H9 (cell line): ENCODE measurements at regions not wholly inside any gene's neighbourhood (a gene's known extent, or its start where the extent isn't known, plus 50 kb on each side); places are given as distances from the start of the nearest gene placed in this dataset.

Experiments
- DNase-seq: peaks from one replicate; pipeline ENCODE4 v3.0.0-alpha.2; 2017
- H2AFZ ChIP-seq: one replicate; pipeline ENCODE4 v1.6.1; 2013; ENCODE audit warnings: mild to moderate bottlenecking, low read length, control low read depth, moderate library complexity
- H2AK5ac ChIP-seq: 2 replicates; pipeline ENCODE4 v1.6.1; 2013; ENCODE audit warnings: low read length, control low read depth, mixed read lengths; ENCODE audit not compliant: insufficient read length
- H2BK120ac ChIP-seq: one replicate; pipeline ENCODE4 v1.6.1; 2013; ENCODE audit warnings: low read depth, mild to moderate bottlenecking, low read length, control low read depth, inconsistent platforms; ENCODE audit not compliant: poor library complexity, severe bottlenecking
- H2BK12ac ChIP-seq: 2 replicates; pipeline ENCODE4 v1.6.1; 2013; ENCODE audit warnings: low read length, control low read depth, mixed read lengths, low read depth; ENCODE audit not compliant: insufficient read length
- H2BK15ac ChIP-seq: 2 replicates; pipeline ENCODE4 v1.6.1; 2013; ENCODE audit warnings: low read depth, low read length, control low read depth
- H2BK20ac ChIP-seq: one replicate; pipeline ENCODE4 v1.6.1; 2013; ENCODE audit warnings: low read depth, mild to moderate bottlenecking, low read length, control low read depth, inconsistent platforms; ENCODE audit not compliant: poor library complexity, severe bottlenecking
- H2BK5ac ChIP-seq: 2 replicates; pipeline ENCODE4 v1.6.1; 2013; ENCODE audit warnings: low read length, control low read depth, mixed read lengths; ENCODE audit not compliant: insufficient read length
- H3K14ac ChIP-seq: 2 replicates; pipeline ENCODE4 v1.6.1; 2013; ENCODE audit warnings: low read length, control low read depth; ENCODE audit not compliant: insufficient read depth
- H3K18ac ChIP-seq: 2 replicates; pipeline ENCODE4 v1.6.1; 2013; ENCODE audit warnings: low read depth, mild to moderate bottlenecking, mixed read lengths, low read length, control low read depth; ENCODE audit not compliant: insufficient read length
- H3K23ac ChIP-seq: 2 replicates; pipeline ENCODE4 v1.6.1; 2013; ENCODE audit warnings: low read length, control low read depth, mixed read lengths, low read depth; ENCODE audit not compliant: insufficient read length
- H3K23me2 ChIP-seq: 2 replicates; pipeline ENCODE4 v1.6.1; 2013; ENCODE audit warnings: low read depth, mild to moderate bottlenecking, mixed read lengths, low read length, control low read depth; ENCODE audit not compliant: insufficient read length, poor library complexity, severe bottlenecking
- H3K27ac ChIP-seq: 2 replicates; pipeline ENCODE4 v1.5.1; 2013; ENCODE audit warnings: low read length, control low read depth, mixed read lengths, low read depth; ENCODE audit not compliant: insufficient read length
- H3K27me3 ChIP-seq: 2 replicates; pipeline ENCODE4 v1.6.1; 2013; ENCODE audit warnings: low read length, control low read depth, inconsistent platforms; ENCODE audit not compliant: insufficient read depth
- H3K4ac ChIP-seq: 2 replicates; pipeline ENCODE4 v1.6.1; 2013; ENCODE audit warnings: low read depth, mild to moderate bottlenecking, control low read depth, inconsistent platforms, low read length, moderate library complexity
- H3K4me1 ChIP-seq: 2 replicates; pipeline ENCODE4 v1.6.1; 2013; ENCODE audit warnings: low read length, control low read depth, inconsistent platforms; ENCODE audit not compliant: insufficient read depth
- H3K4me2 ChIP-seq: 2 replicates; pipeline ENCODE4 v1.6.1; 2013; ENCODE audit warnings: low read length, control low read depth, mixed read lengths; ENCODE audit not compliant: insufficient read length, insufficient read depth
- H3K56ac ChIP-seq: 2 replicates; pipeline ENCODE4 v1.6.1; 2013; ENCODE audit warnings: low read depth, mild to moderate bottlenecking, mixed read lengths, low read length, control low read depth; ENCODE audit not compliant: insufficient read length
- H3K79me1 ChIP-seq: 2 replicates; pipeline ENCODE4 v1.6.1; 2013; ENCODE audit warnings: low read depth, mild to moderate bottlenecking, moderate library complexity, low read length, control low read depth, inconsistent platforms; ENCODE audit not compliant: insufficient read depth, poor library complexity, severe bottlenecking
- H3K79me2 ChIP-seq: 2 replicates; pipeline ENCODE4 v1.6.1; 2013; ENCODE audit warnings: low read length, control low read depth, inconsistent platforms; ENCODE audit not compliant: insufficient read depth
- H3K9ac ChIP-seq: 2 replicates; pipeline ENCODE4 v1.6.1; 2013; ENCODE audit warnings: low read length, control low read depth, mixed read lengths; ENCODE audit not compliant: insufficient read length; ENCODE audit errors: extremely low read depth
- H3K9me3 ChIP-seq: one replicate; pipeline ENCODE4 v1.6.1; 2013; ENCODE audit warnings: low read depth, low read length, inconsistent platforms; ENCODE audit not compliant: control insufficient read depth
- H3T11ph ChIP-seq: one replicate; pipeline ENCODE4 v1.6.1; 2013; ENCODE audit warnings: mild to moderate bottlenecking, low read length, control low read depth, inconsistent platforms
- H4K20me1 ChIP-seq: one replicate; pipeline ENCODE4 v1.6.1; 2013; ENCODE audit not compliant: control insufficient read depth, insufficient read length, insufficient read depth
- H4K5ac ChIP-seq: 2 replicates; pipeline ENCODE4 v1.6.1; 2013; ENCODE audit warnings: low read depth, mild to moderate bottlenecking, mixed read lengths, low read length, control low read depth; ENCODE audit not compliant: insufficient read length
- H4K8ac ChIP-seq: replicated peaks from 2 replicates; pipeline ENCODE4 v1.6.1; 2013; ENCODE audit warnings: low read length, control low read depth, mixed read lengths, low read depth; ENCODE audit not compliant: insufficient read length
- H4K91ac ChIP-seq: 2 replicates; pipeline ENCODE4 v1.6.1; 2013; ENCODE audit warnings: low read depth, mild to moderate bottlenecking, moderate library complexity, mixed read lengths, low read length, control low read depth; ENCODE audit not compliant: insufficient read length
- H3K27ac Mint-ChIP-seq, 3 experiments: 2 replicates in 2 of 3; 3 replicates in 1 of 3; pipeline ENCODE4 v1.8.0; 2020 to 2021; ENCODE audit warnings: mixed read lengths in 3 of 3, mild to moderate bottlenecking in 1 of 3, moderate library complexity in 1 of 3
- H3K27me3 Mint-ChIP-seq: 2 replicates; pipeline ENCODE4 v1.8.0; 2021; ENCODE audit warnings: low read depth, mild to moderate bottlenecking, moderate library complexity, mixed read lengths
- H3K36me3 Mint-ChIP-seq, 3 experiments: 2 replicates in 2 of 3; 3 replicates in 1 of 3; pipeline ENCODE4 v1.8.0; 2020 to 2021; ENCODE audit warnings: low read depth in 3 of 3, mixed read lengths in 3 of 3; ENCODE audit not compliant: insufficient read depth in 1 of 3
- H3K4me1 Mint-ChIP-seq, 2 experiments: 2 replicates each; pipeline ENCODE4 v1.8.0; 2020; ENCODE audit warnings: mixed read lengths in 2 of 2
- H3K4me3 Mint-ChIP-seq, 2 experiments: 2 replicates in 1 of 2; 3 replicates in 1 of 2; pipeline ENCODE4 v1.8.0; 2020 to 2021; ENCODE audit warnings: mild to moderate bottlenecking in 2 of 2, mixed read lengths in 2 of 2, moderate library complexity in 1 of 2
- H3K9me3 Mint-ChIP-seq, 2 experiments: 2 replicates in 1 of 2; 3 replicates in 1 of 2; pipeline ENCODE4 v1.8.0; 2020; ENCODE audit warnings: mild to moderate bottlenecking in 2 of 2, mixed read lengths in 2 of 2, moderate library complexity in 1 of 2
- WGBS: extraction: QIAGEN DNeasy Blood & Tissue Kit; methylation state at CpG from one replicate; pipeline ENCODE4 v1.1.7; 2013; ENCODE audit warnings: missing lambda C conversion rate, low lambda C conversion rate, mixed read lengths; ENCODE audit not compliant: insufficient read length; ENCODE audit errors: extremely low coverage; 5-methylcytosine and 5-hydroxymethylcytosine counted together
- TF ChIP-seq, protein P1 (sequence below): fragments of 200-600 bp; sonication (generic); conservative IDR thresholded peaks from 3 replicates; pipeline ENCODE4 v1.8.0; 2021; ENCODE audit warnings: antibody characterized with exemption, mild to moderate bottlenecking

DNA sequence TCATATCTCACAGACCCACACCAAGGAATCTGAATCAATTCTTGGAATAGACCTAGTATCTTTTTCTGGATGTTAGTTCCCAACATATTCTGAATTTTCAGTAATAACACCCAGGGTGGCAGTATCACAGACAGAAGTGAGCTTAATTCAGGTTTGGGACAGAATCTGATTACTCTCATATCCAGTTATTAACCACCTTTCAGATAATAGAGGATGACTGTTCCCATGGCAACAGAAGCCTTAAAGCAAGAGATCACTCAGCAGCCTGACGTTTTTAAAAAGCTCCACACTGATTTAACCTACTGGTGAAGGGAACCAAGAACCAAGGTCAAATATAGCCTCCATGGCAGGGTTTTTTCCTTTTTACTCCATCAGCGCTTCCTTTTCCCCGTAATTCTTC lies 68.4 kb downstream of the ACTBL2 start:
- no peak overlapping the region for H3K14ac ChIP-seq
- H3K79me2 ChIP-seq: no peaks in the 10 kb centered on the region
- no peak overlapping the region for H4K5ac ChIP-seq
- H2AK5ac ChIP-seq: no peak overlapping the region
- no peak for DNase-seq
- H2BK20ac ChIP-seq: no peak overlapping the region
- peaks cover 0 to 9% of the 10 kb centered on the region in 2 experiments; a peak in 2 of 4 replicates for H3K4me1 Mint-ChIP-seq
- H2BK12ac ChIP-seq: no peak overlapping the region
- no peak overlapping the region for H3K4ac ChIP-seq
- no peaks in the 10 kb centered on the region for H3K27me3 Mint-ChIP-seq
- no peak overlapping the region for H2AFZ ChIP-seq
- no peaks in the 10 kb centered on the region for H3K9me3 ChIP-seq
- no peak overlapping the region for H3K4me3 Mint-ChIP-seq
- TF ChIP-seq, protein P1, sequence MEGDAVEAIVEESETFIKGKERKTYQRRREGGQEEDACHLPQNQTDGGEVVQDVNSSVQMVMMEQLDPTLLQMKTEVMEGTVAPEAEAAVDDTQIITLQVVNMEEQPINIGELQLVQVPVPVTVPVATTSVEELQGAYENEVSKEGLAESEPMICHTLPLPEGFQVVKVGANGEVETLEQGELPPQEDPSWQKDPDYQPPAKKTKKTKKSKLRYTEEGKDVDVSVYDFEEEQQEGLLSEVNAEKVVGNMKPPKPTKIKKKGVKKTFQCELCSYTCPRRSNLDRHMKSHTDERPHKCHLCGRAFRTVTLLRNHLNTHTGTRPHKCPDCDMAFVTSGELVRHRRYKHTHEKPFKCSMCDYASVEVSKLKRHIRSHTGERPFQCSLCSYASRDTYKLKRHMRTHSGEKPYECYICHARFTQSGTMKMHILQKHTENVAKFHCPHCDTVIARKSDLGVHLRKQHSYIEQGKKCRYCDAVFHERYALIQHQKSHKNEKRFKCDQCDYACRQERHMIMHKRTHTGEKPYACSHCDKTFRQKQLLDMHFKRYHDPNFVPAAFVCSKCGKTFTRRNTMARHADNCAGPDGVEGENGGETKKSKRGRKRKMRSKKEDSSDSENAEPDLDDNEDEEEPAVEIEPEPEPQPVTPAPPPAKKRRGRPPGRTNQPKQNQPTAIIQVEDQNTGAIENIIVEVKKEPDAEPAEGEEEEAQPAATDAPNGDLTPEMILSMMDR: no peak
- no peaks in the 10 kb centered on the region for H3K79me1 ChIP-seq
- WGBS: no CpG with 5 or more reads among the region's 3 CpGs
- H3K56ac ChIP-seq: no peak overlapping the region
- H3T11ph ChIP-seq: no peak overlapping the region
- no peaks in the 10 kb centered on the region for H3K4me1 ChIP-seq
- H3K9ac ChIP-seq: no peak overlapping the region
- H4K91ac ChIP-seq: no peak overlapping the region
- H3K27me3 ChIP-seq: no peaks in the 10 kb centered on the region
- H3K36me3 Mint-ChIP-seq: no peaks in the 10 kb centered on the region
- no peaks in the 10 kb centered on the region for H3K9me3 Mint-ChIP-seq
- H2BK5ac ChIP-seq: no peak overlapping the region
- H2BK120ac ChIP-seq: no peak overlapping the region
- H3K23me2 ChIP-seq: no peaks in the 10 kb centered on the region
- H3K23ac ChIP-seq: no peak overlapping the region
- H4K20me1 ChIP-seq: no peaks in the 10 kb centered on the region
- H3K4me2 ChIP-seq: no peak overlapping the region
- no peak overlapping the region for H3K18ac ChIP-seq
- no peak overlapping the region for H3K27ac ChIP-seq
- no peak overlapping the region for H4K8ac ChIP-seq
- H2BK15ac ChIP-seq: no peak overlapping the region
- no peak overlapping the region for H3K27ac Mint-ChIP-seq
